ENCODE measurements at regions not wholly inside any gene's neighbourhood (a gene's known extent, or its start where the extent isn't known, plus 50 kb on each side); places are given as distances from the start of the nearest gene placed in this dataset.

DNA sequence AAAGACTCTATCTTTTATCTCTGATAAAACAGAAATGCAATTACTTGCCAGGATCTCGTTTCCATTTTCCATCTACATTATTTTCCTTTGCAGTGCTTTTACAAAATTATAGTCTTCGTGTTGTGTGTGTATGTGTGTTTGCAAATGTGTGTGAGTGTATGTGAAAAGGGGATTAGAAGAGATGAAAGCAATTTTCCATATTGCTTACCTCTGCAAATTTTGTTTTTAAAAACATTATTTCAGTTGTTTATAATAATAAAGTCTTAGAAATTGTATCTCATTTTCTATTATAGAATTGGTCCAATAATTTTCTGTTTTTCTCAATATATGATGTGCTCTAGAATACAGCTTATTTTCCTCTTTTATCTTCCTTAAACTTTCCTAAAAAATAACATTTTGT, 421.3 kb upstream of the ANKRD30A start:
- H3K27me3 ChIP-seq = no peaks in the 10 kb centered on the region
- no peak overlapping the region for H3K27ac ChIP-seq
- no peak for DNase-seq
- H3K4me3 ChIP-seq = no peak overlapping the region
- H3K36me3 ChIP-seq = no peaks in the 10 kb centered on the region
- H3K4me1 ChIP-seq = no peaks in the 10 kb centered on the region
- peaks cover 0 to 4% (median 0%) of the 10 kb centered on the region in 4 donors for H3K9me3 ChIP-seq
- no peak for TF ChIP-seq POLR2A (IDR thresholded peaks at IDR 0.05)
- TF ChIP-seq, protein P1, sequence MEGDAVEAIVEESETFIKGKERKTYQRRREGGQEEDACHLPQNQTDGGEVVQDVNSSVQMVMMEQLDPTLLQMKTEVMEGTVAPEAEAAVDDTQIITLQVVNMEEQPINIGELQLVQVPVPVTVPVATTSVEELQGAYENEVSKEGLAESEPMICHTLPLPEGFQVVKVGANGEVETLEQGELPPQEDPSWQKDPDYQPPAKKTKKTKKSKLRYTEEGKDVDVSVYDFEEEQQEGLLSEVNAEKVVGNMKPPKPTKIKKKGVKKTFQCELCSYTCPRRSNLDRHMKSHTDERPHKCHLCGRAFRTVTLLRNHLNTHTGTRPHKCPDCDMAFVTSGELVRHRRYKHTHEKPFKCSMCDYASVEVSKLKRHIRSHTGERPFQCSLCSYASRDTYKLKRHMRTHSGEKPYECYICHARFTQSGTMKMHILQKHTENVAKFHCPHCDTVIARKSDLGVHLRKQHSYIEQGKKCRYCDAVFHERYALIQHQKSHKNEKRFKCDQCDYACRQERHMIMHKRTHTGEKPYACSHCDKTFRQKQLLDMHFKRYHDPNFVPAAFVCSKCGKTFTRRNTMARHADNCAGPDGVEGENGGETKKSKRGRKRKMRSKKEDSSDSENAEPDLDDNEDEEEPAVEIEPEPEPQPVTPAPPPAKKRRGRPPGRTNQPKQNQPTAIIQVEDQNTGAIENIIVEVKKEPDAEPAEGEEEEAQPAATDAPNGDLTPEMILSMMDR (IDR thresholded peaks at IDR 0.05) = no peak

DNA sequence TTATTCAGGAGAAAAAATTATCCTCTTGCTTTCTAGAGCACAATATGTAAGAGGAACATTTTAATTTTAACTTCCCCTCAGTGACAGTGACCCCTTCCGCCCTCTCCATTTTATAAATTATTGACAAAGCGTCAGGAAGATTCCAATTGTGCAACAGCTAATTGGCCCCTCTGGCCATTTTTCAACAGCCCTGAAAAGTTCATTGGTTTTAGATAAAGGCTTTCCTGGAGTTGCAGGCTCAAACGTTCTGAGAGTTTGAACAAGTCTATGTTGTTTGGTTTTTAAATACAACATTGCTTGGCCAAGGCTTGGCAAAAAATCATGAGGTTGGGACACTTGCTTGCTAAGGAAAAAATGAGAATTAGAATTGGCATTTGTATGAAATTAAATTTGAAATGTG, 422.2 kb upstream of the ANKRD30A start:
- TF ChIP-seq POLR2A (IDR thresholded peaks at IDR 0.05) = no peak
- TF ChIP-seq, protein P1 (IDR thresholded peaks at IDR 0.05) = no peak
- Histone ChIP-seq H3K4me3 (no peak overlapping the region), H3K9me3 (peaks cover 0 to 4% (median 0%) of the 10 kb centered on the region in 4 donors), H3K36me3 (no peaks in the 10 kb centered on the region), H3K27ac (no peak overlapping the region), H3K4me1 (no peaks in the 10 kb centered on the region), H3K27me3 (no peaks in the 10 kb centered on the region)
- DNase-seq = no peak

DNA sequence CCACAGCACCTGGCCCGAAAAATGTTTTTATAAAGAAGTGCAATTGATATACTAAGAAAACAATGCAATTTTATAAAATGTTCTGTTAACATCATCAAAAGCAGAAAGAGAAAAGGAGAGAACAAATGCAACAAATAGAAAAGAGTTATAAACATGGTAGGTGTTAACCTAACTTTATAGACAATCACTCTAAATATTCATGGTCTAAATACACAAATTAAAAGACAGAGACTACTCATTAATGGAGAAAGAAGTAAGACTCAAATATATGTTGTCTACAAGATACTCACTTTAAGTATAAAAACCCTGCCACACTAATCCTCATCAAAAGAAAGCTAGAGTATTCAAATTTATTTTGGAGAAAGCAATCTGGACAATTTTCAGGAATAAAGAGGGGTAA, 425.3 kb upstream of the ANKRD30A start:
- TF ChIP-seq, protein P1 (IDR thresholded peaks at IDR 0.05) = no peak

DNA sequence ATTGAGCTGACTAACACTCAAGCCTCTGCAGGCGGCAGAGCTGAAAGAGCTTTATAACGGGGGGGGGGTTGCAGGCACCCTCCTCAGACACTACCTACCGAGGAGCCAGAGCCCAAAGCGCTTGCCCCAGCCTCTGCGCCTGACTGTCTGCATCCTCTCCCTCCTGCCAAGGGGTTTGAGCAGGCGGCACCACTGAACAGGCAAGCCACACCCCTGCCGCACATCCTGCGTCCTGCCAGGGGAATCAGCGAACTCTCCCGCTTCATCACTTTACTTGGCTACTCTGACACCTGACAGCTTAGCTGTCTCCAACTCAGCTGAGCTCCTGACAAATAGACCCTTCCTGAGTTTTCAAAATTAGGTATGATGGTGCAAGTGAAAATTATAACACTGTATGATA, 432.6 kb upstream of the ANKRD30A start:
- Histone ChIP-seq H3K27me3 (no peaks in the 10 kb centered on the region), H3K27ac (no peak overlapping the region), H3K36me3 (no peaks in the 10 kb centered on the region), H3K4me1 (no peaks in the 10 kb centered on the region), H3K4me3 (no peak overlapping the region), H3K9me3 (no peaks in the 10 kb centered on the region)
- TF ChIP-seq, protein P1 (IDR thresholded peaks at IDR 0.05) = no peak
- TF ChIP-seq POLR2A (IDR thresholded peaks at IDR 0.05) = no peak
- no peak for DNase-seq

More for the DNA sequence above, 425.3 kb upstream of the ANKRD30A start:
- H3K4me1 ChIP-seq = no peaks in the 10 kb centered on the region
- no peak overlapping the region for H3K4me3 ChIP-seq
- no peak for DNase-seq
- peaks cover 0 to 4% (median 0%) of the 10 kb centered on the region in 4 donors for H3K9me3 ChIP-seq
- no peaks in the 10 kb centered on the region for H3K36me3 ChIP-seq
- H3K27me3 ChIP-seq = no peaks in the 10 kb centered on the region
- no peak overlapping the region for H3K27ac ChIP-seq

DNA sequence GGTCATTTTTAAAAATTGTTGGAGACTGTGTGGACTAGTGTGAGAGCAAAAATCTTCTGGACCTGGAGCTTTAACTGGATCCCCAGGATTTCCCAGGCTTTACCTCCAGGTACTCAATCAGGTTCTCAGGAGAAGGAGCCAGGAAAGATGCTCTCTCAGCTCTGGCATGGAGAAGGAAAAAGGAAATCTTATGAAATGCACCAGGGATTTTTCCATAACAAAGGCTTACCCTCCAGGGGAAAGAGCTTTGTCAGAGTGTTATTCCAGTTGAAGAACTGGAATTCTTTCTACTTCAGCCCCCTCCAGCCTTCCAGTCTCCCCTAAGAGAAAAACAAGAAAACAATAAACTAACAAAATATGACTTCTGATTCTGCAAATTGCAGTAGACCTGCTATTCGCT, 436.7 kb upstream of the ANKRD30A start:
- Histone ChIP-seq H3K9me3 (no peaks in the 10 kb centered on the region), H3K27ac (no peak overlapping the region), H3K4me3 (no peak overlapping the region), H3K4me1 (no peaks in the 10 kb centered on the region), H3K36me3 (no peaks in the 10 kb centered on the region), H3K27me3 (no peaks in the 10 kb centered on the region)
- DNase-seq = no peak
- TF ChIP-seq, protein P1 (IDR thresholded peaks at IDR 0.05) = no peak
- no peak for TF ChIP-seq POLR2A (IDR thresholded peaks at IDR 0.05)

DNA sequence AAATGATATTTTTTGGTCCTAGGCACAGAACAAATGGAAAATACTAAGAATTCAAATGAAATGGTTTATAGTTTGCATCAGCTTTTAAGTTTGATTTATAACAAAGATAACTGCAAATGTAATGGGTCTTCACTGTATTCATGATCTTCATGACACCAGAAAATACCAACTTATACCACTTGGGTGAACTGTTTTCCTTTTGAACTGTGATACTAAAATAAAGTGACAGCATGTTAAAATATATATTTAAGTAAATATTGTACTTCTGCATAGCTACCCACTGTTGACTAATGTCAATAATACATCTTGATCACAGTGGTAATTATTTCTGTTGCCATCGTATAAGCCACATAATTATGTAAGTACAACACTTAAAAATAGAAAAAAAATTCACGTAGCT, 442.0 kb upstream of the ANKRD30A start:
- Histone ChIP-seq H3K9me3 (no peaks in the 10 kb centered on the region), H3K27ac (no peak overlapping the region), H3K27me3 (no peaks in the 10 kb centered on the region)

More for the DNA sequence above, 442.0 kb upstream of the ANKRD30A start:
- TF ChIP-seq POLR2A (IDR thresholded peaks at IDR 0.05) = no peak
- TF ChIP-seq, protein P1 (IDR thresholded peaks at IDR 0.05) = no peak
- Histone ChIP-seq H3K4me3 (no peak overlapping the region), H3K4me1 (no peaks in the 10 kb centered on the region), H3K36me3 (no peaks in the 10 kb centered on the region)
- no peak for DNase-seq

All from Peyer's patch (tissue), 4 donors.